Eye (tissue), 1 donor: ENCODE measurements at regions not wholly inside any gene's neighbourhood (a gene's known extent, or its start where the extent isn't known, plus 50 kb on each side); places are given as distances from the start of the nearest gene placed in this dataset.

Experiments used
- DNase-seq: peaks from one replicate; pipeline ENCODE4 v3.0.0-alpha.2; 2015

DNA sequence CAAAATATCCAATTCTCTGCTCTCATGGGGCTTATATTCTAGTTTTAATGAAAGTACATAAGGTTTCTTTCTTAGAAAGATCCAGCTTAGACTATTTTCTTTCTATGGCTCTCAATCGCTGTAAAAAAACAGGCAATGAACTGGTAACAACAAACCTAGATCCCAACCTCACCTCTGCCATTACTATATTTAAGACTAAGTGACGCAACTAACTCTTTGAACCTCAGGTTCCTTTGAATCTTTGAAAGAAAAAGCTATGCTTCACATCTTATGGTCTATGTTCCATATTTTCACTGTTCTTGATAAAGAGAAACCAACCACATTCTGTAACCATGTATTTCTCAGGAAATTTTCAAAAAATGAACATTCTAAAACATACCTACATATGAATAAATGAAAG, 88.5 kb downstream of the ELAPOR2 start:
- DNase-seq: no peak

GRCh38 chr7:86970547-86970946, 88.9 kb downstream of the ELAPOR2 start:
- DNase-seq: no peak

DNA sequence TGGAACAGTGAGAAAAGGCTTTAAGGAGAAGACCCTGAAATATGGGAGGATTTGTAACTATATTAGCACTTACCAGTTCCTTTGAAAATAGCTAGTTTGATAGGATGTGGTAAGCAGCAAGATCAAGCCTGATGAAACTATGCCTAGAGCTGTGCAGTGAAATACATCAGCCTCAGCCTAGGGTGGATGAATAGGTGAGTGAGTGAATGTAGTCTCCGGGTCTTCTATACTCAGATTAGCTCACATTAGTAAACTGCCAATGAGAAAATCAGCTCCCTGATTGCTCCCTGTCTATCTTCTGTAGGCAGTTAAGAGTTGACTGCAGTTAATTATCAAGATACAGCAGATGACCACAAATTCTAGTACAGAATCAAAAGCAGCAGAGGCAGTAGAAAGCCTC, 89.6 kb downstream of the ELAPOR2 start:
- DNase-seq: no peak

DNA sequence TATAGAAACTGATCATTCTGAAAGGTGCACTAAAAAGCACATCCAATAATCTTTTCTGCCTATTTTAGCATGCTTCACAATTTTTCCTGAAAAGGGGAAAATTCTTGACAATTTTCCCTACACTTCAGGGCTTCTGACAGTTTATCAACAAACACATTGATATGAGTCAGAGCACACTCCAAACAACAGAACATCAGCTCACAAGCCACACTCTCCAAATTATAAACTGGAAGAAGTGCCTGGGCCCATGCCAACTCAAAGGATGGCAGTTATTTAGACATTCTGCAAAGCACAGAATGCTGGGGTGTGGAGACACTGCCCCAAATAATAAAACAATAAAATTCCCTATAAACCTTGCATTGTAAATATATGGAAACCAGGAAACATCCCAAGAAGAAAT, 90.8 kb downstream of the ELAPOR2 start:
- no peak for DNase-seq

GRCh38 chr7:86966916-86967315, 92.5 kb downstream of the ELAPOR2 start:
- DNase-seq: no peak

DNA sequence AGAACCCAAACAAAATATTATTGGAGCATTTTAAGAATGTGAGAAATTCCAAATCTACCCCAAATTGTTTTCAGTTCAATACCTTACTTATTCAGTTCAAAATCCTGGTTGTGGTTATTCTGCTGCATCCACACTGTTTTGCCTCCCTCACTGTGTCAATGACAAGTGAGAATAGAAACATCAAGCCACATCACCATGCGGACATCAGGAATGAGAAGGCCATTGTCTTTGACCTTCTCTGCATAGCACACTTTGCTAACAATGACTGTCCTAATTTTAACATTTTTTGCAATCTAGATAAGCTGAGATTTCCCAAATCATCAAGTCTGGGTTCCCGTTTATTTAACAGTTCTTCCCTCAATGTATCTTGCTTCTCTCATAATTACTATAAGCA, 93.7 kb downstream of the ELAPOR2 start:
- peak; percentile 27 for DNase-seq

DNA sequence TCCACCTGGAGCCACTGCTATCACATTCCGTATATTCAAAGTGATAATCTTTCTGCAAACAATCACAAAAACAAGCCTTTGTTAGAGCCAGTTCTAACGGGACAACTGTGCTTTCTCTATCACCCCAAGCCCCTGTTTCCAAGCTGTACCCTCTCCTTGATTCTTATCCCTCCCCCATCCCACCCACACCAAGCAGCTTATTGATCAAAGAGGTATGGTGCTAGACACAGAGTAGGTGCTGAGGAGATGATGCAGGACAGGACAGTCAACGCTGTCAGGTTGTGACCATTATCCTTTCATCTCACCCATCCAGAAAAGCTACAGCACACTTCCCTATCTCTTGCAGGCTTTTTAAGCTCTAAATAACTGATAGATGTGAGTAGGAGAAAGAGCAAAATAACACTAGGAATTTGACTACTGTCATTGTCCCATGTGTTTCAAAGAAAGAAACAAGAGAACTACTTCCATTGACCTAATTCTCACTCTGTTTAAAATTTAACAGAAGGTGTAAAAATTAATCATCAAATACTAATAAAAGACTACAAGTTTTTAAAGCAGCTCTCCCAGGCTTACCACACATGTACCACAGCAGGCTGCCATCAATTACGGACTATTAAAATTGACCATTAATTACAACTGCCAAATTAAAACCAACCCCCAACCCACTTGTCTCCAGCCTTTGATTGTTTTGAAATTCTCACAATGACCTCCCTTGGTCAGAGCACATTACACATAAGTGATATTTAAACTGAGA, 94.3 kb downstream of the ELAPOR2 start:
- DNase-seq: peak; percentile 28

DNA sequence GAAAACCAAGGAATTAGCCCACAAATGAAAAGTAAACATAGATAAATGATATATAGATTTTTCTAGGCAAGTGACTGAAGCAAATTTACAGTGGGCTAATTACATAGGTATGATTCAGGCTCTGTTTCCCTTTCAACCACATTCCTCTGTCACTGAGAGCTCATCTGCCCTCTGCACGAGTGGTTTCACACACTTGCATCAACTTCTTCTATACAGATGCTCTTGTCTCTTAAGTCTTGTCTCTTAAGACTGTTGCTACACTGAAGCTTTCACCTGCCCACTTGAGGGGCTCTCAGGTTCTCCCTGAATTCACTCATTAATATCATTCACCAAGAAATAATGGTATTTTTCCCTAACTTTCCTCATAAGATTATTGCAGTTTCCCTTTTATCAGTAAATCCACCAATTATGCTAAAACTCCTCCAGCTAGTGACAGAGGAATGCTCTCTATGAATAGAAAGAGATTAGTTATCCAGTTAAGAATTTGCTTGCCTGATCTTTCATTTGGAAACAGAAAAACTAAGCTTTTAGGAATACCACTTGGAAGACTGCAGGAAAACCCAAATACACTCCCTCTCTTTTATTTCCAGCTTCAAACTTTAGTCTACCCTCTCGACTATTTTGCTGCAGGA, 95.7 kb downstream of the ELAPOR2 start:
- DNase-seq: no peak

DNA sequence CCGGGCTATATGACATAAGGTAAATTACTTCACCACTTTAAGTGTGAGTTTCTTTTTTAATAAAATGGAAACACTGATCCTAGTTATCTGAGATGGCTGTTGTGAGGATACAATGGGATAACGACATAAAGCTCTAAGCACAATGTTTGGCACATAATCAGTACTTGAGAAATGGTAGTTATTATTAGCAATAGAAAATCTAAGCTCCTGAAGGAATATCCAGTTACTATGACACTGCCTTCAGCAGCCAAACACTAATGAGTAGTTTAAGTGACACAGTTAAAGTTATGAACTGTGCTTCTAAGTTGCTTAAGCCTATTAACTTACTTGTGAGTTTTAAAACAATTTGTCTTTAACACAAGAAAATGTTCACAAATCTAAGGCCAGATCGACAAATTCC, 96.8 kb downstream of the ELAPOR2 start:
- DNase-seq: no peak

DNA sequence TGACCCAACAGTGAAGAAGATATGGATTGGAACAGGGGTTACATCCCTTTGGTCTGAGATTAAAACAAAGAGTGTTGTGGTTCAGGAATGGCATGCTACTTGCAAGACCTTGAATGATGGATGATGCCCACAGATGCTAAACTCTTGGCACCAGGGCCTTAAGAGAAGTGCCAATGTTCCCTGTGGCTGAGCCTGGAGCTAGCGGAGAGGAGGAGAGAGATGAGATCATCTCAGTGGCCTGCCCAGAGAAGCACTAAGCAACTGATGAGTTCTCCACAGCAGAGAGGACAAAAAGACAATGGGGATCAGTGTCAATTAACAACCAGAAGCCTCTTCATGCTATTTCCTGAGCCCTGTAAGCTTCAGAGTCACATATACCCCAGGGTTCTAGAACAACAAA, 97.8 kb downstream of the ELAPOR2 start:
- no peak for DNase-seq

GRCh38 chr7:86958380-86958779, 101.1 kb downstream of the ELAPOR2 start:
- DNase-seq: no peak

DNA sequence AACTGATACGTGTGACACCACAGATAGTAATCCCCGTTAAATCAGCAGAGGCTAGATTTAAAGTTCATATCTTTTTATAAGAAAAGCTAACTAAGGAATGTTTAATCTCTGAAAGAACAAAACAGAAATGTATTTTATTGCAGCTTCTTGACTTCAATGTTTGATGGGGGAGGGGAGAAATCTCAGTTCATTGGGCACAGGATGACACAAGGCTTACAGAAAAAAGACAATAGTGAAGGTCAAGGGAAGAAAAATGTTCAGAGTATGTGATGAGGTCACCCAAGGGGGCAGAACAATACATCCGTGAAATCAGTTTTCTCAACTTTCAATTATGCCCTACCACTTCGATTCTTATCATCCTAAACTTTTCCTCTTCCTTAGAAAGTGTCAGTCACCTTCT, 102.9 kb downstream of the ELAPOR2 start:
- DNase-seq: no peak

GRCh38 chr7:86955895-86956503, 103.5 kb downstream of the ELAPOR2 start:
- DNase-seq: no peak

DNA sequence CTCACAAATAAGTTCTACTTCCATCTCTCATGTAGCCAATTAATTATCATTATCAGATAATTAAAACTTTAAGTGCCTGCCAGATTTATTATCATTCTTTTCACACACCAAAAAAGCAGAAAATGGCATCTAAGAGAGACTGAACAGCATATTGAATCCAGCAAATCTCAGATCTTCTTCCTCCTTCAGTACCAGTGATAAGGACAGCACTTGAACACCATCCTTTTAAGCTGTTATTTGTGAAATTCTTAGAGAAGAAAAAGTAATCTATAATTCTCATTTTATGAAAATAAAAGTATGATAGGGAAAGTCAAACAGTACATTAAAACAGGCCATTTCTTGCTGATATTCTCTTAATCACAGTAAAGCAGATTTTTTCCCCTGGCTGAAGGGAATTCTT, 104.5 kb downstream of the ELAPOR2 start:
- DNase-seq: no peak

GRCh38 chr7:86953653-86954336, 105.7 kb downstream of the ELAPOR2 start:
- DNase-seq: no peak

GRCh38 chr7:86953219-86953618, 106.2 kb downstream of the ELAPOR2 start:
- no peak for DNase-seq

- DNase-seq: no peak
Observed at GRCh38 chr7:86951895-86952294, 107.6 kb downstream of the ELAPOR2 start.

- no peak for DNase-seq
Observed at GRCh38 chr7:86950944-86951343, 108.5 kb downstream of the ELAPOR2 start.

GRCh38 chr7:86950360-86950759, 109.1 kb downstream of the ELAPOR2 start:
- DNase-seq: no peak

- no peak for DNase-seq
Observed at GRCh38 chr7:86949779-86950260, 109.6 kb downstream of the ELAPOR2 start.

GRCh38 chr7:86949052-86949778, 110.2 kb downstream of the ELAPOR2 start:
- no peak for DNase-seq

DNA sequence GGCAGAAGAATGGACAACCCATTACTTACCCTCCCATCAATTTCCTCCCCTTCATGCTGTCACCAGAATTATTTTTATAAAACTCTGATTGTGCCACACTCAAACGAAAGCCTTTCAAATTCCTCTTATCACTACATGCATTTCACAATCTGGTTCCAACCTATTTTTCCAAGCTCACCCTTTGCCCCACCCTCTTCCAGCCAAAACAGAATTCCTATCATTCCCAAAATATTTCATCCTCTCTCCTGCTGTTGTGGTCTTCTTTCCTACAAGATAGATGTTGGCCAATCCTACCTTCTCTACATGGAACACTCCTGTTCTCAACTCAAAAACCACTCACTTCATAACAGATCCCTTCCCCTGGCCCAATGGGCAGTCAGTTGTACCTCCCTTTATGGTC, 111.5 kb downstream of the ELAPOR2 start:
- DNase-seq: no peak

- no peak for DNase-seq
Observed at GRCh38 chr7:86943447-86943846, 116.0 kb downstream of the ELAPOR2 start.
